ENCODE measurements at regions not wholly inside any gene's neighbourhood (a gene's known extent, or its start where the extent isn't known, plus 50 kb on each side); places are given as distances from the start of the nearest gene placed in this dataset.

GRCh38 chr11:130710021-130710420 lies 206.3 kb downstream of the SNX19 start:
- TF ChIP-seq CTCF (IDR thresholded peaks at IDR 0.05; ENCODE audit: unreplicated experiment in 3 of 3) = no peak
- no peaks in the 10 kb centered on the region for H3K36me3 Mint-ChIP-seq (ENCODE audit: low read depth)
- peak overlapping the region in 1 of 3 experiments; percentile 74 for H3K27ac Mint-ChIP-seq
- peaks cover 4% of the 10 kb centered on the region for H3K27me3 Mint-ChIP-seq (ENCODE audit: low read depth)
- H3K4me1 Mint-ChIP-seq = peaks cover 14% of the 10 kb centered on the region
- no peak overlapping the region for H3K4me3 Mint-ChIP-seq
- H3K9me3 Mint-ChIP-seq = peaks cover 23% of the 10 kb centered on the region

- Mint-ChIP-seq H3K27me3 (ENCODE audit: low read depth) (peaks cover 4% of the 10 kb centered on the region), H3K4me3 (no peak overlapping the region), H3K9me3 (peaks cover 23% of the 10 kb centered on the region), H3K36me3 (ENCODE audit: low read depth) (no peaks in the 10 kb centered on the region), H3K4me1 (peaks cover 19% of the 10 kb centered on the region), H3K27ac (peak overlapping the region in 1 of 3 experiments; percentile 74)
- no peak for TF ChIP-seq CTCF (IDR thresholded peaks at IDR 0.05; ENCODE audit: unreplicated experiment in 3 of 3)
These were observed 205.7 kb downstream of the SNX19 start for GRCh38 chr11:130710497-130711012.

- peaks cover 20% of the 10 kb centered on the region for H3K9me3 Mint-ChIP-seq
These were observed 205.1 kb downstream of the SNX19 start for GRCh38 chr11:130711193-130711592.

GRCh38 chr11:130712480-130712879 lies 203.8 kb downstream of the SNX19 start:
- no peak for TF ChIP-seq CTCF (IDR thresholded peaks at IDR 0.05; ENCODE audit: unreplicated experiment in 3 of 3)
- H3K4me1 Mint-ChIP-seq = peaks cover 29% of the 10 kb centered on the region
- peak overlapping the region in 2 of 3 experiments; percentile 37 to 66 for H3K27ac Mint-ChIP-seq
- no peaks in the 10 kb centered on the region for H3K36me3 Mint-ChIP-seq (ENCODE audit: low read depth)
- peaks cover 20% of the 10 kb centered on the region for H3K9me3 Mint-ChIP-seq
- H3K4me3 Mint-ChIP-seq = no peak overlapping the region
- H3K27me3 Mint-ChIP-seq (ENCODE audit: low read depth) = peaks cover 9% of the 10 kb centered on the region

More at GRCh38 chr11:130711193-130711592, 205.1 kb downstream of the SNX19 start:
- Mint-ChIP-seq H3K4me3 (no peak overlapping the region), H3K36me3 (ENCODE audit: low read depth) (no peaks in the 10 kb centered on the region), H3K4me1 (peaks cover 21% of the 10 kb centered on the region), H3K27me3 (ENCODE audit: low read depth) (peaks cover 4% of the 10 kb centered on the region), H3K27ac (peak overlapping the region in 1 of 3 experiments; percentile 37)
- TF ChIP-seq CTCF (IDR thresholded peaks at IDR 0.05; ENCODE audit: unreplicated experiment in 3 of 3) = no peak

GRCh38 chr11:130715085-130715876 lies 201.0 kb downstream of the SNX19 start:
- no peak for TF ChIP-seq CTCF (IDR thresholded peaks at IDR 0.05; ENCODE audit: unreplicated experiment in 3 of 3)
- peak overlapping the region in 2 of 3 experiments; percentile 56 to 63 for H3K27ac Mint-ChIP-seq
- peaks cover 50% of the 10 kb centered on the region for H3K4me1 Mint-ChIP-seq
- H3K4me3 Mint-ChIP-seq = no peak overlapping the region
- H3K36me3 Mint-ChIP-seq (ENCODE audit: low read depth) = no peaks in the 10 kb centered on the region
- peaks cover 5% of the 10 kb centered on the region for H3K27me3 Mint-ChIP-seq (ENCODE audit: low read depth)
- H3K9me3 Mint-ChIP-seq = peaks cover 3% of the 10 kb centered on the region
